ENCODE measurements at regions not wholly inside any gene's neighbourhood (a gene's known extent, or its start where the extent isn't known, plus 50 kb on each side); places are given as distances from the start of the nearest gene placed in this dataset.
"Not testable (repeated sequence)": the region's sequence is repeated elsewhere in the genome, so short reads cannot be mapped to it uniquely, and the experiment has no call there.

DNA sequence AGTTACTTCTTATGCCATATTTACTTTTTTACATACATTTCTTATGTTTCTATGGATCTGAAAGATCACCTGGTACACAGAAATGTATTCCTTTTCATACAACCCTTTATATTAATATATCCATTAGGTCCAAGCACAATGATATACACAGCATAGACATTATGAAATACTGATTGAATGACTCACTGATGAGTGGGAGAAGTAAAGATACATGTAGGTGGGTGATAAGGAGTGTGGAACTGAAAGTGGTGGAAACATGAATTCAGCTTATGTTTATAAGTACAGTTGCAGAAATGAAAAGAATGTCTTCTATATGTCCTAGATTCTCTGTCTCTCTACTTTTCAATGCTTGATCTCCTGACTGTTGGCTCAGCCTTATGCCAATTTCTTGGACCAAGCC lies 87.9 kb downstream of the YIPF7 start:
- no peak for DNase-seq

DNA sequence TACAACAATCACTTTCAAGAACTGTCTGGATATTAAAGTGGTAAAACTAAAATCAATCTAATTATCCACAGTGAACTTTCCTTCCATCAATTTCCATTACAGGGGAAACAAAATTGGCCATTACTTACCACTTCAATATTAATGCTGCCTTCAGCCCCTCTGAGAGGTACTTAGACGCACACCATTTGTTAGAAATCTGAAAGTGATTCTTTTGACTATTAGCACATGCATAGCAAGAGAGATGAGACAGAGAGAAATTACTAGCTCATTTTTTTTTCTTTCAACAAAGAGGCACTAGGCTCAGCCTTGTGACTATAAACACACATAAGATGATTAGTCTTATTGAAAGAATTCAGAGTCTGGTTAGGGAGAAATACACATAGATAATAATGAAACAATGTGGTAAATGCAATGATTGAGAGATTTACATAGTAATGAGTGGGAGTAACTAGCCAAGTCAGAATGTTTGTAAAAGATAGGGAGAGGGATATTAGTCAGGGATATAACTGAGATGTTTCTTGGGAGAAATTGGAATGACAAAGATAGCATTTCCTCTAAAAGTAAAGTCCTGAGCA lies 93.3 kb downstream of the YIPF7 start:
- DNase-seq: peak in 2 of 3 experiments; percentile 16 to 67

DNA sequence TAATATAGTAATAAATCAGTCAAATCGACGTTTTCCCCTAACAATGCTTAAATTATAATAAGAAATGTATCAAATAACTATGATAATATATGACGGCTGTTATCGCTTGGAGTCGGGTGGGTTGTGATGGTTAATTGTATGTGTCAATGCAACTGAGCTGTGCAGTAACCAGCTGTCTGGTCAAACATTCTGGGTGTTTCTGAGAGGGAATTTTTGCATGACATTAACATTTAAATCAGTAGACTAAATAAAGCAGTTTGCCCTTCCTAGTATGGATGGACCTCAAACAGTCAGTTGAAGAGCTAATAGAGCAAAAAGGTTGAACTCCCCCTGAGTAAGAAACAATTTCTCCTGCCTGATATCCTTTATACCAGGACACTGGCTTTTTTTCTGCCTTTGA lies 96.7 kb downstream of the YIPF7 start:
- no peak for DNase-seq

DNA sequence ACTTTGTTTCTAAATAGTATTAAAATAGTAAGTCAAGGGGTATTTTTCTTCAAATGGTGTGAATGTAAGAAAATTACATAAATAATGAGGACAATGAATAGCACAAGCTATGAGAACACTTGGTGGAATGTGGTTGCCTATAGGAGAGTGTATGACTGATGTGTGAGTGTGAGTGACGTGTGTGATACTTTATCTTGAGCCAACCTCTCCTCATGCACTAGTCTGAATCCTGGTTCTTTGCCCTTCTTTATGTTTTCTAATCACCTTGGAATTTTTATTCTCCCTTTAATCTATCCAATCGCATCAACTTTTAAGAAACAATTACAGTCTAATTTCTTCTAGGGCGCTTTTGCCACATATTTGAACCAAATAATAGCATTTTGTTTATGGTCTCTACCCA lies 98.2 kb downstream of the YIPF7 start:
- DNase-seq: no peak

DNA sequence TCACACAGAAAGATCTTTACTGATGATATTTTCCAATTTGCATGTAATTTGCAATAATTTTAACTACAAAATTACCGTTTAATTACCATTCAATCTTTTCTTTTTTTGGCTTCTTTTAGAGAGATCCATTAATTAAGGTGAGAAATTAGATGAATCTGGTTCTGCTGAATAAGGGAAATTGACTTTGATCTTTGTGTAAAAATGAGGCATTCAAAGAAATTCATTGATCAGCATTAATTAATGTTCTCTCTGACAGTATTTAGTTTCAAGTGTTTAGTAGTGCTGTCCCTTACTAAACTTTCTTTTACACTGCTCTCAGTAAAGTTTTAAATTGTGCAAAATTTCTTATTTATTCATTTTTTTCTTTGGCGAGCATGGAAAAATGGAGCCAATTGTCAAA lies 97.2 kb upstream of the KCTD8 start:
- no peak for DNase-seq

DNA sequence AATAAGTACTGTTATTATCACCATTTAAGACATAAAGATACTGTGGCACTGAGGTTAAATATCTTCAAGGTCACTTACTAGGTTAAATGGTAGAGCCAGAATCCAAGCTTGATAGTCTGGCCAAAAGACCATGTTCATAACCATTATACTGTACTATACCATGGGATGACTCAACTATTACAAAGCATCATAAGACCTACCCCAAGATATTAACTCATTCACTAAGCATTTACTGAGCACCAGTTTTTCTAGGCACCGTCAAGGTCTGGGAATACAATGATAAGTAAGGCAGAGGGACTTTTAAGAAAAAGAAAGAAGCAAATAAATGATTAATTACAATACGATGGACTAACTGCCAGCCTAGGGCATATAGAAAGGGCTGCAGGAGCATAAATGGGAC lies 95.5 kb upstream of the KCTD8 start:
- no peak for DNase-seq

DNA sequence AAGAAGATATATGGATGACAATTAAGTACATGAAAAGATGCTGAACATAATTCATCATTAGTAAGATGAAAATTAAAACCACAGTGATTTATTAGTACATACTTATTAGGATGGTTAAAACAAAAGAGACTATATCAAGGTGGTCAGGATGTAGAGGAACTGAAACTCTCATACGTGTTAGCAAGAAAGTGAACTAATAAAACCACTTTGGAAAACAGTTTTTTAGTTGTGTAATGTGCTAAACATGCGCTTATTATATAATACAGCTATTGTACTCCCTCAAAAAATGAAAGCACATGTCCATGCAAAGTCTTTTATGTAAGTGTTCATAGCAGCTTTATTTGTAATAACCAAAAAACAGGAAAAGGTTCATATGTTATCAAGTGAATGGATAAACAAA lies 89.9 kb upstream of the KCTD8 start:
- no peak for DNase-seq

DNA sequence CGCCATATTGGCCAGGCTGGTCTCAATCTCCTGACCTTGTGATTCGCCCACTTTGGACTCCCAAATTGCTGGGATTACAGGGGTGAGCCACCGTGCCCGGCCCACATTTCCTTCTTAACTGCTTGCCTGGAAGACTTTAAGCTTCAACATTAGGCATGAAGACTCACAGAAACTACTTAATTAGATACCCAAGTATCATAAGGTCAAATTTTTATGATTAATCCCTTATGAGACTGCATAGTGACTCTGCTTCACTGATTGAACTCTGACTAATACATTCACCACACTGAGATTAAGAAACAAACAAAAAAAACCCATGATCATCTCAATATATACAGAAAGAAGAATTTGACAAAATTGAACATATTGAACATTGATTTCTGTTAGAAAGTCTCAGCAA lies 87.4 kb upstream of the KCTD8 start:
- DNase-seq: no peak

DNA sequence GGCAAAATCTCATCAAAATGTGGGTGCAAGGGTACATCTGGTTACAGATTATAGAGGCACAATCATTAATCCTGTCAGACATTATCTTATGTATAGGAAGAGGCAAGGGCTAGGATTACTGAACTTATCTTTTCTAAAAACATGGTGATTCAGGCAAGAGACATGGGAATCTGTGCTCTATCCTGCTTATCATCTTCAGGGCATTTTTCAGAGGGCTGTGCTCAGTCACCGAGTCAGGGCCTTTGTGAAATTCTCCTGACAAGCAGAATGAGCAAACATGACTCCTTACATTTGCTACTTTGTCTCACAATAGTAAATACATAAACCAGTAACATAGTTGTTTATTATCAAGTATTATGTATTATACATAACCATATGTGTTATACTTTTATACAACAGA lies 84.2 kb upstream of the KCTD8 start:
- no peak for DNase-seq

DNA sequence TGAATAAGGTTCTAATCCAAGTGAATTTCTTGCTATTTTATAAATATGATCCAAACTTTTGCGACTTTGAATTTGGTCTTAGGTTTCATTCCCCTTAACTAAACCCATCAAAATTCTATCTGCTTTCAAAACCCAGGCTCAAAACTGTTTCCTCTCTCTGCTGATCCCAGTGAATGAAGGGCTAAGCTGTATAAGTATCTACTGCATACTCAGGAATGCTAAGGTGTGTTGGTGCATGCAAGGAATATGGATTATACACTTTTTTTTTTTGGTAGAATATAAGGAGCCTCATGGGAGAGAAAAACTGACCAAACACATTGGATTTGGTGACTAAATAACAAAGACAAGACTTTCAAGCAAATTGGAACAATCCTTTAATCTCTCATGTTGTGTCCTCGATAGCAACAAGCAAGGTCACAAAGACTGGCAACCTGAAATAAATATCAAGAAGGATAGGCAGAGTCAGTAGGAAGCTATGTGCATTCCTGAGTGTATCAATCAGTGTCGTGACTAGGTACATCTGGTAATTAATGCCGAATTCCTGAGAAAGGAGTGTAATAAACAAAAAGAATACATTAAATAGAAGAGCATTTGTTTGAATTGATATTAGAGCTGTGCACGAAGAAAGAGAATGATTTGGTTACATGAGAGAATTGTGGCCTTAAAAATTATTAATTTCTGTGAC lies 74.3 kb upstream of the KCTD8 start:
- no peak for DNase-seq

DNA sequence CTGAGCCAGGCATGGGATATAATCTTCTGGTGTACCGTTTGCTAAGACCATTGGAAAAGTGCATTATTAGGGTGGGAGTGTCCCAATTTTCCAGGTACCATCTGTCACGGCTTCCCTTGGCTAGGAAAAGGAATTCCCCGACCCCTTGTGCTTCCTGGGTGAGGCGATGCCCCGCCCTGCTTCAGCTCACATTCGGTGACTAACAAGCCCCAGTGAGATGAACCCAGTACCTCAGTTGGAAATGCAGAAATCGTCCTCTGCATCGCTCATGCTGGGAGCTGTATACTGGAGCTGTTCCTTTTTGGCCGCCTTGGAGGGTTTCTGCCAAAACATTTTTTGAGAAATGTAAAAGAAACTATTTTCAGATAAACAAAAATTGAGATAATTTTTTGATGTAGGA lies 53.6 kb upstream of the KCTD8 start:
- DNase-seq: not testable (repeated sequence)

All from NCI-H1417 (cell line).